ENCODE measurements at regions not wholly inside any gene's neighbourhood (a gene's known extent, or its start where the extent isn't known, plus 50 kb on each side); places are given as distances from the start of the nearest gene placed in this dataset.
"Not testable (repeated sequence)": the region's sequence is repeated elsewhere in the genome, so short reads cannot be mapped to it uniquely, and the experiment has no call there.

DNA sequence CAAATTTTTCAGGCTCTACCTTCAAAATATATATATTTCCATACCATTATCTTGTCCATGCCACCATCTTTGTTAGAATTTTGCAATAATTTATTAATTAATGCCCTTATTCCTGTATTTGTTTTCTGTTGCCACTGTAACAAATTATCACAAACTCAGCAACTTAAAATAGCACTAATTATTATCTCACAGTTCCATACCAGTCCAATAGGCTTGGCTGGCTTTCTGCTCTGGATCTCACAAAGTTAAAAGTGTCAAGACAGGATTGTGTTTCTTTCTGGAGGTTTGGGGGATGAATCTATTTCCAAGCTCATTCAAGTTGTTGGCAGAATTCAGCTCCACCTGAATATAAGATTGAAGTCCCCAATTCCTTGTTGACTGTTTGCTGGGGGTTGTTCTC is 58.6 kb upstream of the SLC38A4 start:
- no peak for DNase-seq

DNA sequence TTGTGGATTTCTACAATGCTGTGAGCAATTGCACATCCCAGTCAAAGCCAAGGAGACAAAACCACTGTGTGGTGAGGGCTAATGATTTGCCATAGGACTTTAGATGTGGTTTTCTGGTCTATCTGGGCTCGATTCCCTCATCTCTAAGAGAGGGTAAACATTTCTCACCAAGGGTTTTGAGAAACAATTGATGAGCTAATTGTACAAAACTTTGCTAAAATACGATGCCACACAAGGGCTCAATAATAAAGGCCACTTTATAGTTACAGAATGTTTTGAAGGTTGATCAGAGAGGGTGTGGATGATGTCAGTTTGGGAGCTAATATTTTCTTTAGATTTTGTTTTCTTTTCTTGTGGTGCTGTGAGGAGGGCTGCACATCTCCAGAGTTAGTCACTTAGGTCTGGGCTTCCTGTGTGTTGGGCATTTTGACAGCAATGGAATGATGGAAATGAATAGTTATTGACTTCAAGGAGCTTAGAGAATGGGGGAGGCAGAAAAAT is 60.8 kb upstream of the SLC38A4 start:
- no peak for DNase-seq

DNA sequence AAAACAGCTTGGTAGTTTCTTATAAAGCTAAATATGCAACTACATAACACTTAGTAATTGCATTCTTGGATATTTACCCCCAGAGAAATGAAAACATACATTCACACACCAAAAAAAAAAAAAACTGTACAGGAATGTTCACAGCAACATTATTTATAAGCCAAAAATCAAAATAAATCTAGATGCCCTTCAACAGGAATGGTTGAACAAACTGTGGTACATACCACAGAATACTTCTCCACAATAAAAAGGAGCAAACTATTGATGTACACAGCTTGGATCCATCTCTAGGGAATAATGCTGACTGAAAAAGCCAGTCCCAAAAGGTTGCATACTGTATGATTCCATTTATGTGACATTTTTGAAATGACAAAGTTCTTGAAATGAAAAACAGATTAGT is 62.1 kb upstream of the SLC38A4 start:
- no peak for DNase-seq

DNA sequence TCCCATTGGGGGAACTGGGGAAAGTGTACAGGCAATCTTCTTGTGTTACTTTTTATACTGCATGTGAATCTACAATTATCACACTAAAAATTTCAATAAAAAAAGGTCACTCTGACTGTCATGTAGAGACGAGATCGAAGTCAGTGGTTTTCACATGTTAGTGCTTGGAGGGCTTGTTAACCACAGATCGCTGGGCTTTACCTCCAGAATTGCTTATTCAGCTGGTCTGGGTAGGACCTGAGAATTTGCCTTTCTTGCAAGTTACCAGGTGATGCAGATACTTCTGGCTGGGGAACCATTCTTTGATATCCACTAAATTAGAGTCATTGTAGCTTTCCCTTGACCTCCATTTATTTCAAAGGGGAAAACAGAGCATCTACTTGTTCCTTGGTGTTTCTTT is 62.8 kb upstream of the SLC38A4 start:
- DNase-seq, result no peak

DNA sequence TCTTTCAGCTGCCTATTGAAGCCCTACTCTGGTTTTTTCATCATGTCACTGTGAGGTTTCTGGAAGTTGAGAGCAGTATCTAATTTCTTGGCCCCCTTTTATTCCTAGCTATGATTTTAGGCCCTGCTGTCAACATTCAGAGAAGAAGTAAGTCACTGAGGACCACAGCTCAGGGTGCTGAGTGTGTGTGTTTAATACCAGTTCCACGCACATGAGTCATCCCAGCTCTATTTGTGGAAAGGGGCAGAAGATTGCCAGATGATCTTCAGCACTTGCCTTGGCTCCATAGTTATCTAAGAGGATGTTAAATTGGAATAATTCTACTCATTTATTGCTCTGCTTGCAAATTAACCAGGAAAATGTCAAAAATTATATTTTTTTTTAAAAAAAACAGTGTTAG is 65.5 kb upstream of the SLC38A4 start:
- DNase-seq, result no peak

DNA sequence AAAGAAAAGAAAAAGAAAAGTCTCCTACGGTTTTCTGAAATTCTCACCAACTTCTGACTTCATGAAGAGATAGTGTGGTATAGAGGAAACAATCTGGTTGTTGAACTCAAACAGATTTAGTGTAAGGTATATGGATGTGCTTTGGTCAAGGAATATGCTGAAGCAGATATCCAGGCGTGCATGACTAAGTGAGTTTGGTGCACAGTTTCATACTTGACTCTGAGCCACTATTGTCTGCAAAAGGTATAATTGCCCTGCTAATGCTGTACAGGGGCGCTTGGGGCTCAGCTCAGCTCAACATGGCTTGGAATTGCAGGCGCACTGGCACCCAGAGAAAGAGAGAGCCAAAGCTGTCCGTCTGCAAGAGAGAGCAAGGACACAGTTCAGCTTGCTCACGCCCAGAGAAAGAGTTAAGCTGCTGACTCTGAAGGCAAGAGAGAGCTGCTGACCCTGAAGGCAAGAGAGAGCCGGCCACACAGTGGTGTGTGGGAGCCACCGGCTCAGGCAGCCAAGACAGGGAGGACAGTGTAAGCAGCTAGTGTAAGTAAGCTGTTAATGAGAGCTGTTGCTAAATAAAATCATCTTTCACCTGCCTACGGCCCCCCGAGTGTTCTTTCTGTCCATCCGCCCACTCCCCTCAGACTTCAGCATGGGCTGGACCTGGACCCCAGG is 66.4 kb upstream of the SLC38A4 start:
- DNase-seq, result no peak

DNA sequence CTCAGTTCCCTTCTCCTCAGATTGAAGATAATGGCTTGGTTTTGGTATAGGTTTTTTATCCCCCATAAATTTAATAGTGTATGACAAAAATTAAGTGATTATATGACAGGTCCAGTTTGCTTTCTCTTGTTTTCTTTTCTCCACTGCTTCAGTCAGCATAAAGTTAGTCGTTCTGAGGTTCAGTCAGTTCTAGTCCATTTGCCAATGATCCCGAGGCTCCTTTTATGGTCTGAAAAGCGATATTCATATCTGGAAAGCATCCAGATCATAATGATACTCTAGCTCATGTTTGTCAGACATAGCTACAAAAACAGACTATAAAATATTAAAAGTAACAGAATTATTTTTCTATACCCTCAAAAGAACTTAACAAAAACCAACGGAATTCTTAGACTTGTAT is 67.1 kb upstream of the SLC38A4 start:
- no peak for DNase-seq

DNA sequence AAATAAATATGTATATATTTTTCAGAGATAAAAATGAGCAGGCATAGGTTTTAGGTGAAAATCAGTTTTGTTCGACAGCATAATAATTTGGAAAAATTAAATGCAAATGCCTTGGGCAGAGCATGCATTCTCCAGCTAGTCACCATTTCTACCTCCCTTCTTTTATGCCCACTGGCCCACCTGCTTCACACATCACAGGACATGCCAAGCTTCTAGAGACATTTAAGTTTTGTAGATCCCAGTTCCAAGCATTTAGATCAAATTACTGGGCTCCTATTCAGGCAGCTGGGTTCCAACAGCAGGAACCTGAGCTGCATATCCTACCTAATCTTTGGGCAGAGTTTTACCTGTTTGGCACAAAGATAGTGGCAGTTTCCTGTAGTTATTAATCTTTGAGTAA is 67.6 kb upstream of the SLC38A4 start:
- DNase-seq, result no peak

DNA sequence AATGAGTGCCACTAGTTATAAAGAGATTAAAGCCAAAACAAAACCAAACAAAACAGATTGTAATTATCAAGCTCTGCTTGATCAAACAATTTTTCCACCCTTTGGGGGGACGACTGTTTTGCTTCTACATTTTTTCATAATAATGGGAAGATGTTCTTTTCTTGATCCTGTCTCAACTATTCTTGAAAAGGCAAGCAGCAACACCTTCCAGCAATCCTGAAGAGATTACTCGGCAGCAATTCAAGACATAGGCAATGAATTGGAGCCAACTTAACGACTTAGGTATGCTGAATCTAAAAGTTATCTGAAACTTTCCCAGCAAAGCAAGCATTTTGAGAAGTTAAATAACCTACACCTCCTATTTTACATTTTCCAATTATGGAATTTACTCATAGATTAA is 69.9 kb upstream of the SLC38A4 start:
- DNase-seq, result no peak

DNA sequence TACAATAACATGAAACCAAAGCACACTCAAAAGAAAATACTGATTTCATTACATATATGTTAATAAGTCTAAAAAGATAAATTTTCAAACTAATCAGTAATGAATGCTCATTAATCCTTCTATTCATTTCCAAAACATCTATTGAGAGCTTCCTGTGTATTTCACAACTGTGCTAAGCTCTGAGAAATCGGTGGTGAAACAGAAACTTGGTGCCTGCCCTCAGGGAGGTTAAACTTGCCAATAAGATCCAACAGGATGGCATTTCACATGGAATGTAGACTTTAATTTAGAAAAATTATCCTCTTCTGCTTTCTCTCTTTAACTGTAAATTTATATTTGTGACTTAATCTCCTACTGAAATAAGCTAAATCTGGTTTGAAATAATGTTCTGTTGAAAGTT is 70.9 kb upstream of the SLC38A4 start:
- no peak for DNase-seq

DNA sequence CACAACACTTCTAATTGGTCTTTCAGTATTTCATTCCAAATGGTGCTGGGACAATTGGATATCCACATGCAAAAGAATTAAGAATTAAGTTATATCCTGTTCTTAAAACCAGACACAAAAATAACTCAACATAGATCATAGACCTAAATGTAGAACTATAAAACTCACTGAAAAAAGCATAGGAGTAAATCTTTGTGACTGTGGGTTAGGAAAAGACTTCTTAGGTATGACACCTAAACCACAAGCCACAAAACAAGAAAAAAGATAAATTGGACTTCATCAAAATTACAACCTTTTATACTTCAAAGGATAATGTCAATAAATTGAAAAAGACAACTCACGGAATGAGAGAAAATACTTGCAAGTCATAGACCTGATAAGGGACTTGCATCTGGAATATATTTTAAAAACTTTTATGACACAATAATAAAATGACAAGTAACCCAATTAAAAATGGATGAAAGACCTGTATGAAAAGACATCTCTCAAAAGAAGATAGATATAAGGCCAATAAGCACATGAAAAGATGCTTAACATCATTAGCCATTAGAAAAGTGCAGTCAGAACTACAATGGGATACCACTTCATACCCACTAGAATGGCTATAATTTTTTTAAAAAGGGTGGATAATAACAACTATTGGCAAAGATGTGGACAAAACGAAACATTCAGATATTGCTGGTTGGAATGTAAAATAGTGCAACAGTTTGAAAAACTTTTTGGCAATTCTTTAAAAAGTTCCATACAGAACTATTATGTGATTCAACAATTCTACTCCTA is 72.5 kb upstream of the SLC38A4 start:
- DNase-seq, result no peak

DNA sequence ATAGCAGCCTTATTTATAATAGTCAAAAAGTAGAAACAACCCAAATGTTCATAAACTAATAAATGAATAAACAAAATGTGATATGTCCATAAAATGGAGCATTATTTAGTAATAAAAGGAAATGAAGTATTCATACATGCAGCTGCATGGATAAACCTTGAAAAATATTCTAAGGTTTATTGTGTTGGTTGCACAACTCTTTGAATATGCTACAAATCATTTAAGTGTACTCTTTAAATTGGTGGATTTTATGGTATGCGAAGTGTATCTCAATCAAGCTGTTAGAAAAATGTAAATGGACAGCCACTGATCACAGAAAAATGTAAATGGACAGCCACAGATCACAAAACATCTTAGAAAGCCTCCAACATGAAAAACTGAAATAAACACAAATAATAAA is 73.2 kb upstream of the SLC38A4 start:
- no peak for DNase-seq

DNA sequence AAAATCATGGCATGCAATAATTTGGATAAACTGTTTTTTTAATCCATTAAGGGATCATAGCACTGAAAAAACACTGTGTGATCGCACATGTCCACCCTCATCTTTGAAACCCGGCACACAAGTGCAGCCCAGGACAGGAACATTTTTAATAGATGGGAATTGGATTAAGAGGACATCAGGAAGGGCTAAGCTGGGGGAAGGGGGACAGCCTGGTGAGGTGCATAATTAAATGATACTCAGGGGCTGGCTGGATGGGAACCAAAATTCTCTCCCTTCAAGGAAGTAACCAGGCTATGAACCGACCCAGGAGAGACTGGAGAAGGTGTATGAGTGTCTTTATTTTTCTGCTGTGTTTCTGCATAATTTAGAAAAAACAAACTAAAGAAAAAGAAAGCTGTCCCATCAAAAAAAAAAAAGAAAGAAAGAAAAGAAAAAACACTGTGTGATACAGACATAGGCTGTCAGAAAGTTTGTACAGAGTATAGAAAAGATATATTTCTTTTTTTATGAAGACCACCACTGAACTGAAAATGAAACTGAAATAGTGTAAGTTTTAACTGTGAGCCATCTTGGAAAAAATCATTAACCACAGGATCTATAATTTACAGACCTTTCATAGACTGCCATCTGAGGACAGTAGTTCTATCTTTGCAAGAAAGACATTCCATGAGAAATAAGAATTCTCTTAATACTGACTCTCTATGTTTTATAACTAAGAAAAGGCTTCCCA is 75.1 kb upstream of the SLC38A4 start:
- no peak for DNase-seq

DNA sequence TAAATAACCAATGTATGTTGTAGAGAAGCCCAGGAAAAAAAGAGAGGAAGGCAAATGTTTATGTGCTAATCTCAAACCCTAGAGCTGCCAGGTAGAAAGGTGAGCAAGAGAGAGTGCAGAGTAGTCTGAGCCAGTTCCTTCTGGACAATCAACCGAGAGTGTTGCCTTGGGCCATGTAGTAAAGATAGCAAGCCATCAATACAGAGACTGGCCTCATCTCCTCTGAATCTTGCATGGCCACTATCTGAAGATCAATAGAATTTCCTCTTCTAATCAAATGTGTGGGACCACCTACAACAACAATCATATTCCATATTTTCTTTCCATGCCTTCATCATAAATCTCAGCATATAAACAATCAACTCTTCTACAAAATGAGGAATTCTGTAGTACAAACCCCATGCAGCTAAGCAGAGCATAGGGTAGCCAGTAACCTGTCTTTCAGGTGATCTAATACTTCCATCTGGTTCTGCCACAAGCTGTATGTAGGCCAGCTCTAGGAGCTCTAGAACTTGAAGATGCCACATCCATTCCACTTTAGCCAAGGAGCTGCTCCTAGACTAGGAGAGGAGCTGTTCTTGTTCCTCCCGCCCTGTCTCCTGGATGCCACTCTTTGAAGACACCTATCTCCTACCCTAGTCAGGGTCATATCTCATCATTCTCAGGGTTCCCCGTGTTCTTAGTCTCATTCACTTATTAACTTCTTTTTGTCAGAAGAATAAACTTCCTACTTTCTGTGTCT is 75.8 kb upstream of the SLC38A4 start:
- no peak for DNase-seq

DNA sequence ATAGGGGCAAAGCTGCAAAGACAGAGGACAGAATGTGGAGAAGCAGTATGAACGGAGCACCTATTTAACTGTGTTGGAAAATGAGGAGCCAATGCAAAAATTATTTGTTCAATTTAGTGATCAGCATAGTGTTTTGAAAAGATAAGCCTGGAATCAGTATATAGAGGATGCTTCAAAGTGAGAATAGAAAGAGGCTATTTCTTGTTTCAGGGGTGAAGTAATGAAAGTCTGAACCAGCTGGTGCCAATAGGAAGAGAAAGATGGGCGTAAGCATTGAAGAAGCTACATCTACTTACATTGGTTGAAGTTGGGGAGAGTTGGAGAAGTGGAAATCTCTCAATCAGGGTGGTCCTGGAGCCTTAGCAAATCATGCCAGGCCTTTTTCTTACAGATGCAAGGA is 77.3 kb upstream of the SLC38A4 start:
- no peak for DNase-seq

DNA sequence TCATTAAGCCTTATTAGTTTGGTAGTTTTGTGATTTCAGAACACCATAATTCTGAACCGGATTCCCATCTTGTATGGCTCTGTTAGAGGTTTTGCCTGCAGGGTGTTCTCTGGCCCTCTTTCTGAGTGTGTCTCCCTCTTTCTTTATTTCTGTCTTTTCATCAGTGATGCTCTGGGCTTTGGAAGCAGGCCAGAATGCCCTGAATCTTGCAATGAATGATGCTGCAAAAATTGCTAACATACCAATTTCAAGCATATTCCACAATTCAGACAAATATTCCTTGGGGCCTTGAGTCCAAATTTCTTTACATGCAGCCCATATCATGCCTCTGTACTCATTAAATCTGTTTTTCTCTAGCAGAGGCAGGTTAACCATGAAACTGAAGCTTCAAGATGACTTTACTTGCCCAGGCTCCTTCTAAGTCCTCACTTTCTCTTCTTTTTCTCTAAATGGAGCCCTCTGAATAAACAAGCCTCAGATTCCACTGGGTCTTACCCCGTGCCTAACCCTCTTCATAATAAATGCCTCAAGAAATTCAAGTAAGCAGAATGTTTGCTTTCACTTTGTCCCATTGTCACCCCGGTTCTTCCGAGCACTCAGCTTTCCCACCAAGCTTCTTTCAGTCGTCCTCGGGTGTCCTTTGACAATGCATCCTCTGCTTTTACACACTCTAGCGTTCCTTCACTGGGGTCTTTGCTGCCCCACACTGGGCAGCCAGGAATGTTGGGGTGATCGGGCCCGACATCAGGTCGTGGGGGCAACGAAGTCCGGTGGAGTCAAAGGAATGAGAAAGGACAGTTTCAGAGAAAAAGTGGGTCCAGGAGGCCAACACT is 78.8 kb upstream of the SLC38A4 start:
- DNase-seq, result no peak

DNA sequence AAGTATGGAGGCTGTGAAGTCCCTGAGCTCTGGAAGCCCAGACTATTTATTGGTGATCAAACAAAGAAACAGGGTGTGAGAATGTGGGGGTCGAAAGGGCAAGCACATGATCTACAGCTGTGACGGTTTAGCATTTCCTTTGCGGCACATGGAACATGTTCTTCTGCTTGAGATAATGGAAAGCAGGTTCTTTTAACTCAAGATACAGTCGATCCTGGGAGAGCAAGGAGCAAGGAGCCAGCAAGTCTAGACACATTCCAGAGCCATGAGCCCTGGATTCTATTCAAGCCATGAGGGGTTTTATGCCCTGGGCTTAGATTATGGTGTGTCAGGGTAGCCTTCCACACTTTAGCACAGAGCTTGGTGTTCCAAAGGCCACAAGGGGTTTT is 79.4 kb upstream of the SLC38A4 start:
- not testable (repeated sequence) for DNase-seq

DNA sequence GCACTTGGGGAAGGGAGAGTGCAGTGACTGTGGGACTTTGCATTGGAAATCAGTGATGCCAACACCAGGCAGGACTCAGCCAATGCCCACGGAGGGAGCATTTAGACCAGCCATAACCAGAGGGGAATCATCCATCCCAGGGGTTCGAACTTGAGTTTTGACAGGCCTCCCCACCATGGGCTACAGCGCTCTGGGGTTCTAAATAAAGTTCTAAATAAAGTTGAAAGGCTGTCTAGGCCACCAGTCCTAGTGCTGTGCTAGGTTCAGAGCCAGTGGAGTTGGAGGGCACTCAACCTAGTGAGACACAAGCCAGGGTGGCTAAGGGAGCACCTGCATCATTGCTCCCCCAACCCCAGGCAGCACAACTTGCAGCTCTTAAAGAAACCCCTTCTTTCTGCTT is 82.0 kb upstream of the SLC38A4 start:
- no peak for DNase-seq

DNA sequence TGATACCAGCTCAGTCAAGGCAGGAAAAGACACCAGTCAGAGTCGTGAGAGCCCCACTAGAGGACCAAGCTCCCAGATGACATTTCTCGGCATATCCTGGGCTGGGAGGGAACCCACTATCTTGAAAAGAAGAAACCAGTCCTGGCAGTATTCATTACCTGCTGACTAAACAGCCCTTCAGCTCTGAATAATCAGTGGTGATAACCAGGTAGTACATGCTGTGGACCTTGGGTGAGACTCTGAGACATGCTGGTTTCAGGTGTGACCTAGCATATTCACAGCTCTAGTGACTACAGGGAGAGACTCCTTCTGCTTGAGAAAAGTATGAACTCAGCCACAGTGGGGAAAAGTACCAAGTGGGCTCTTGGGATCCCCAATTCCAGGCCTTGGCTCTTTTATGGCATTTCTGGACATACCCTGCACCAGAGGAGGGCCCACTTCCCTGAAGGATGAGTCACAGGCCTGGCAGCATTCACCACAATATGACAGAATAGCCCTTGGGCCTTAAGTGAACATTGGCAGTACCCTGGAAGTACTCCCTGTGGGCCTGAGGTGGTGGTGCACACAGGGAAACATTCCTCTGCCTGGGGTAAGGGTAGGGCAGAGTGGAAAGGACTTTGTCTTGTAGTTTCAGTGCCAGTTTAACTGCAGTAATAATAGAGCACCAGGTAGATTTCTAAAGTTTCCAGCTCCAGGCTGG is 82.6 kb upstream of the SLC38A4 start:
- DNase-seq, result no peak

DNA sequence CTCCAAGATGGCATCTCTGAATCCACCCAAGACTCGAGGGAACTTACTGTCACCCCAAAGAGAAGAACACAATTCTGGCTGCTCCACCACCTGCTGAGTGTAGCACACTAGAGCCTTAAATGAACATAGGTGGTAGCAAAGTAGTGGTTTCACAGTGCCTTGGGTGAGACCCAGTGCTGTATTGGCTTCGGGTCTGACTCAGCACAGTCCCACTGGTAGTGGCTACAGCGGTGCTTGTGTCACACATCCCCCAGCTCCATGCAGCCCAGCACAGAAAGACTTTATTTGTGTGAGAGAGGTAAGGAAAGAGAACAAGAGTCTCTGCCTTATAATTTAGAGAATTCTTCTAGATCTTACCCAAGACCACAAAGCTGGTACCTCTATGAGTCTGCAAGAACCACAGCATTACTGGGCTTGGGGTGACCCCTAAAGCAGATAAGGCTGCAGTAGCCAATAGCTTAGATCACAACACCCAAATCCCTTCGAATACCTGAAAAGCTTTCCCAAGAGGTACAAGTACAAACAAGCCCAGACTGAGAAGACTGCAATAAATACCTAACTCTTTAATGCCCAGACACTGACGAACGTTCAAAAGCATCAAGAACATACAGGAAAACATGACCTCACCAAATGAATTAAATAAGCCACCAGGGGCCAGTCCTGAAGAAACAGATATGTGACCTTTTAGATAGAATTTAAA is 83.3 kb upstream of the SLC38A4 start:
- DNase-seq, result no peak

DNA sequence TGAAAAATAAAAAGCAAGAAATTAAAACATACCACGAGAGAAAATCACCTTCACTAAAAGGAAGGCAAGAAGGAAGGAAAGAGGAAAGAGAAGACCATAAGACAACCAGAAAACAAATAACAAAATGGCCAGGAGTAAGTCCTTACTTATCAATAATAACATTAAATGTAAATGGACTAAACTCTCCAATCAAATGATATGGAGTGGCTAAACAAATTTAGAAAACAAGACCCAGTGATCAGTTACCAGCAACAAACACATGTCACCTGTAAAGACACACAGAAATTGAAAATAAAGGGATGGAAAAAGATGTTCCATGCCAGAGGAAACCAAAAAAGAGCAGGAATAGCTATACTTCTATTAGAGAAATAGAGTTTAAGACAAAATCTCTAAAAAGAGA is 85.0 kb upstream of the SLC38A4 start:
- DNase-seq, result no peak
